Dendritic cell treated with granulocyte-macrophage colony-stimulating factor and Interleukin-4, amounts not matched to agents 40 ng/mL and 50 ng/mL, for 4 days (primary cell): ENCODE measurements at regions not wholly inside any gene's neighbourhood (a gene's known extent, or its start where the extent isn't known, plus 50 kb on each side); places are given as distances from the start of the nearest gene placed in this dataset.

Experiments used
- H3K27ac Mint-ChIP-seq: one replicate; pipeline ENCODE4 v1.8.0; 2022; ENCODE audit warnings: mild to moderate bottlenecking, mixed read lengths
- H3K27me3 Mint-ChIP-seq: one replicate; pipeline ENCODE4 v1.8.0; 2022; ENCODE audit warnings: mild to moderate bottlenecking, mixed read lengths
- H3K36me3 Mint-ChIP-seq: one replicate; pipeline ENCODE4 v1.8.0; 2022; ENCODE audit warnings: low read depth, mixed read lengths
- H3K4me1 Mint-ChIP-seq: one replicate; pipeline ENCODE4 v1.8.0; 2022; ENCODE audit warnings: low read depth, mixed read lengths
- H3K4me3 Mint-ChIP-seq: one replicate; pipeline ENCODE4 v1.8.0; 2022; ENCODE audit warnings: mild to moderate bottlenecking, moderate library complexity, mixed read lengths
- H3K9me3 Mint-ChIP-seq: one replicate; pipeline ENCODE4 v1.8.0; 2022; ENCODE audit warnings: mixed read lengths
- intact Hi-C: fragments of 100-400 bp; cut with micrococcal nuclease; formaldehyde crosslinking; loops from one replicate; pipeline ENCODE4 v1.15.0; 2022

GRCh38 chr12:84077679-84078078 is 834.9 kb downstream of the SLC6A15 start:
- intact Hi-C loops = no loop called here
- Mint-ChIP-seq H3K4me3 (no peak overlapping the region), H3K4me1 (no peaks in the 10 kb centered on the region), H3K27ac (no peak overlapping the region), H3K9me3 (peaks cover 16% of the 10 kb centered on the region), H3K36me3 (no peaks in the 10 kb centered on the region), H3K27me3 (no peaks in the 10 kb centered on the region)

- H3K4me1 Mint-ChIP-seq = no peaks in the 10 kb centered on the region
- peaks cover 16% of the 10 kb centered on the region for H3K9me3 Mint-ChIP-seq
- no peak overlapping the region for H3K27ac Mint-ChIP-seq
- no peak overlapping the region for H3K4me3 Mint-ChIP-seq
- H3K36me3 Mint-ChIP-seq = no peaks in the 10 kb centered on the region
- intact Hi-C loops = no loop called here
- no peaks in the 10 kb centered on the region for H3K27me3 Mint-ChIP-seq
Observed at GRCh38 chr12:84075991-84076390, 836.6 kb downstream of the SLC6A15 start.

GRCh38 chr12:84073401-84073800 is 839.2 kb downstream of the SLC6A15 start:
- H3K27ac Mint-ChIP-seq = no peak overlapping the region
- intact Hi-C loops = no loop called here
- H3K36me3 Mint-ChIP-seq = no peaks in the 10 kb centered on the region
- no peaks in the 10 kb centered on the region for H3K27me3 Mint-ChIP-seq
- no peaks in the 10 kb centered on the region for H3K4me1 Mint-ChIP-seq
- no peak overlapping the region for H3K4me3 Mint-ChIP-seq
- peaks cover 16% of the 10 kb centered on the region for H3K9me3 Mint-ChIP-seq

- Mint-ChIP-seq H3K27ac (no peak overlapping the region), H3K36me3 (no peaks in the 10 kb centered on the region), H3K4me3 (no peak overlapping the region), H3K4me1 (no peaks in the 10 kb centered on the region), H3K27me3 (no peaks in the 10 kb centered on the region), H3K9me3 (peaks cover 16% of the 10 kb centered on the region)
- intact Hi-C loops = no loop called here
Observed at GRCh38 chr12:84072961-84073360, 839.6 kb downstream of the SLC6A15 start.

GRCh38 chr12:84070292-84070691 is 842.3 kb downstream of the SLC6A15 start:
- H3K4me3 Mint-ChIP-seq = no peak overlapping the region
- H3K27me3 Mint-ChIP-seq = no peaks in the 10 kb centered on the region
- intact Hi-C loops = no loop called here
- H3K9me3 Mint-ChIP-seq = peaks cover 16% of the 10 kb centered on the region
- no peaks in the 10 kb centered on the region for H3K4me1 Mint-ChIP-seq
- no peaks in the 10 kb centered on the region for H3K36me3 Mint-ChIP-seq
- no peak overlapping the region for H3K27ac Mint-ChIP-seq

- Mint-ChIP-seq H3K9me3 (peaks cover 13% of the 10 kb centered on the region), H3K36me3 (no peaks in the 10 kb centered on the region), H3K4me1 (no peaks in the 10 kb centered on the region), H3K4me3 (no peak overlapping the region), H3K27ac (no peak overlapping the region), H3K27me3 (no peaks in the 10 kb centered on the region)
- intact Hi-C loops = no loop called here
Observed at GRCh38 chr12:84069699-84070098, 842.9 kb downstream of the SLC6A15 start.

- no peaks in the 10 kb centered on the region for H3K36me3 Mint-ChIP-seq
- H3K9me3 Mint-ChIP-seq = peaks cover 8% of the 10 kb centered on the region
- H3K4me3 Mint-ChIP-seq = no peak overlapping the region
- intact Hi-C loops = no loop called here
- no peaks in the 10 kb centered on the region for H3K27me3 Mint-ChIP-seq
- no peak overlapping the region for H3K27ac Mint-ChIP-seq
- no peaks in the 10 kb centered on the region for H3K4me1 Mint-ChIP-seq
Observed at GRCh38 chr12:84069198-84069597, 843.4 kb downstream of the SLC6A15 start.

- H3K4me3 Mint-ChIP-seq = no peak overlapping the region
- no peaks in the 10 kb centered on the region for H3K27me3 Mint-ChIP-seq
- intact Hi-C loops = no loop called here
- H3K36me3 Mint-ChIP-seq = no peaks in the 10 kb centered on the region
- no peak overlapping the region for H3K27ac Mint-ChIP-seq
- H3K9me3 Mint-ChIP-seq = peaks cover 21% of the 10 kb centered on the region
- H3K4me1 Mint-ChIP-seq = no peaks in the 10 kb centered on the region
Observed at GRCh38 chr12:84058136-84058535, 854.5 kb downstream of the SLC6A15 start.

GRCh38 chr12:84054811-84055210 is 857.8 kb downstream of the SLC6A15 start:
- Mint-ChIP-seq H3K27me3 (no peaks in the 10 kb centered on the region), H3K27ac (no peak overlapping the region), H3K4me3 (no peak overlapping the region)

GRCh38 chr12:84047881-84048280 is 864.7 kb downstream of the SLC6A15 start:
- H3K36me3 Mint-ChIP-seq = no peaks in the 10 kb centered on the region
- no peaks in the 10 kb centered on the region for H3K9me3 Mint-ChIP-seq
- no peaks in the 10 kb centered on the region for H3K27me3 Mint-ChIP-seq
- H3K4me3 Mint-ChIP-seq = no peak overlapping the region
- intact Hi-C loops = no loop called here
- H3K27ac Mint-ChIP-seq = no peak overlapping the region
- no peaks in the 10 kb centered on the region for H3K4me1 Mint-ChIP-seq

More at GRCh38 chr12:84054811-84055210, 857.8 kb downstream of the SLC6A15 start:
- no peaks in the 10 kb centered on the region for H3K36me3 Mint-ChIP-seq
- H3K4me1 Mint-ChIP-seq = no peaks in the 10 kb centered on the region
- intact Hi-C loops = no loop called here
- H3K9me3 Mint-ChIP-seq = peaks cover 23% of the 10 kb centered on the region

GRCh38 chr12:84046859-84047258 is 865.7 kb downstream of the SLC6A15 start:
- Mint-ChIP-seq H3K36me3 (no peaks in the 10 kb centered on the region), H3K4me3 (no peak overlapping the region), H3K27me3 (no peaks in the 10 kb centered on the region), H3K9me3 (no peaks in the 10 kb centered on the region), H3K4me1 (no peaks in the 10 kb centered on the region), H3K27ac (no peak overlapping the region)
- intact Hi-C loops = no loop called here

GRCh38 chr12:84043355-84043754 is 869.2 kb downstream of the SLC6A15 start:
- H3K36me3 Mint-ChIP-seq = no peaks in the 10 kb centered on the region
- no peaks in the 10 kb centered on the region for H3K27me3 Mint-ChIP-seq
- no peak overlapping the region for H3K27ac Mint-ChIP-seq
- no peak overlapping the region for H3K4me3 Mint-ChIP-seq
- no peaks in the 10 kb centered on the region for H3K9me3 Mint-ChIP-seq
- no peaks in the 10 kb centered on the region for H3K4me1 Mint-ChIP-seq
- intact Hi-C loops = no loop called here

GRCh38 chr12:84038242-84038641 is 874.4 kb downstream of the SLC6A15 start:
- H3K27me3 Mint-ChIP-seq = no peaks in the 10 kb centered on the region
- H3K4me3 Mint-ChIP-seq = no peak overlapping the region
- no peak overlapping the region for H3K27ac Mint-ChIP-seq
- no peaks in the 10 kb centered on the region for H3K36me3 Mint-ChIP-seq
- intact Hi-C loops = no loop called here
- H3K4me1 Mint-ChIP-seq = no peaks in the 10 kb centered on the region
- H3K9me3 Mint-ChIP-seq = peaks cover 4% of the 10 kb centered on the region

GRCh38 chr12:84036912-84037311 is 875.7 kb downstream of the SLC6A15 start:
- no peak overlapping the region for H3K4me3 Mint-ChIP-seq
- peaks cover 16% of the 10 kb centered on the region for H3K9me3 Mint-ChIP-seq
- H3K36me3 Mint-ChIP-seq = no peaks in the 10 kb centered on the region
- no peak overlapping the region for H3K27ac Mint-ChIP-seq
- H3K4me1 Mint-ChIP-seq = no peaks in the 10 kb centered on the region
- no peaks in the 10 kb centered on the region for H3K27me3 Mint-ChIP-seq
- intact Hi-C loops = no loop called here

- Mint-ChIP-seq H3K27ac (no peak overlapping the region), H3K9me3 (peaks cover 22% of the 10 kb centered on the region)
- intact Hi-C loops = no loop called here
Observed at GRCh38 chr12:84035766-84036165, 876.8 kb downstream of the SLC6A15 start.

More at GRCh38 chr12:84035766-84036165, 876.8 kb downstream of the SLC6A15 start:
- no peaks in the 10 kb centered on the region for H3K27me3 Mint-ChIP-seq
- no peak overlapping the region for H3K4me3 Mint-ChIP-seq
- H3K36me3 Mint-ChIP-seq = no peaks in the 10 kb centered on the region
- H3K4me1 Mint-ChIP-seq = no peaks in the 10 kb centered on the region
